Prostate gland (tissue), 2 donors: ENCODE measurements at regions not wholly inside any gene's neighbourhood (a gene's known extent, or its start where the extent isn't known, plus 50 kb on each side); places are given as distances from the start of the nearest gene placed in this dataset.

Source experiments
- POLR2AphosphoS5 ChIP-seq: sonication (generic); formaldehyde crosslinking; IDR thresholded peaks from one replicate; pipeline ENCODE4 v1.6.1; 2017; ENCODE audit warnings: antibody characterized with exemption
- TF ChIP-seq, protein P1 (sequence below), 4 experiments: fragments of 200-600 bp in 2 of 4; fragments of 450-650 bp in 2 of 4; sonication (generic) in 2 of 4; IDR thresholded peaks; 1 replicate in 3 of 4; 2 replicates in 1 of 4; pipeline ENCODE4 v1.5.1; 2016 to 2019; ENCODE audit warnings: antibody characterized with exemption in 4 of 4, mild to moderate bottlenecking in 2 of 4, moderate library complexity in 2 of 4

DNA sequence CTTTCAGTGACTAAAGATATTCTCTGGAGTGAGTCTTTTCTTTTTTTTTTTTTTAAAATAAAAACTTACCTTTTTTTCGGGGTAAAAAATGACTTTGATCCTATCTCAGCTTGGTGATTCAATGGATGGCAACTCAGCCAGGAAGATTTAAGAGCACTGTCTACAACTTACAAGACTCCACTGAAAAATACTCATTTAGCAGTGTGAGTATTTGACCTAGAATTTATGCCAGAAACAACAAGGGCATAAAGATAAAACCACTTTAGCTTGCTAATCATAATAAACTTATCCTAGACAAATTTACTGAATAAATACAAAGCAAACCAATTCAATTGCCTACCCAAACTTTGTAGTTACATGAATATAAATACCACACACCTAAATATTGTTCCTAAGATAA lies 446.6 kb downstream of the RPS29 start:
- TF ChIP-seq, protein P1, sequence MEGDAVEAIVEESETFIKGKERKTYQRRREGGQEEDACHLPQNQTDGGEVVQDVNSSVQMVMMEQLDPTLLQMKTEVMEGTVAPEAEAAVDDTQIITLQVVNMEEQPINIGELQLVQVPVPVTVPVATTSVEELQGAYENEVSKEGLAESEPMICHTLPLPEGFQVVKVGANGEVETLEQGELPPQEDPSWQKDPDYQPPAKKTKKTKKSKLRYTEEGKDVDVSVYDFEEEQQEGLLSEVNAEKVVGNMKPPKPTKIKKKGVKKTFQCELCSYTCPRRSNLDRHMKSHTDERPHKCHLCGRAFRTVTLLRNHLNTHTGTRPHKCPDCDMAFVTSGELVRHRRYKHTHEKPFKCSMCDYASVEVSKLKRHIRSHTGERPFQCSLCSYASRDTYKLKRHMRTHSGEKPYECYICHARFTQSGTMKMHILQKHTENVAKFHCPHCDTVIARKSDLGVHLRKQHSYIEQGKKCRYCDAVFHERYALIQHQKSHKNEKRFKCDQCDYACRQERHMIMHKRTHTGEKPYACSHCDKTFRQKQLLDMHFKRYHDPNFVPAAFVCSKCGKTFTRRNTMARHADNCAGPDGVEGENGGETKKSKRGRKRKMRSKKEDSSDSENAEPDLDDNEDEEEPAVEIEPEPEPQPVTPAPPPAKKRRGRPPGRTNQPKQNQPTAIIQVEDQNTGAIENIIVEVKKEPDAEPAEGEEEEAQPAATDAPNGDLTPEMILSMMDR (IDR thresholded peaks at IDR 0.05) = no peak
- no peak for TF ChIP-seq POLR2AphosphoS5
